HG02759 (cell line): ENCODE measurements at regions not wholly inside any gene's neighbourhood (a gene's known extent, or its start where the extent isn't known, plus 50 kb on each side); places are given as distances from the start of the nearest gene placed in this dataset.
A peak's percentile ranks its signal among the peaks of the same experiment; 100 is the strongest.

Experiments
- ATAC-seq: cut with Tn5 transposase; IDR thresholded peaks from one replicate; pipeline ENCODE4 v1.9.1; 2021; ENCODE audit warnings: mild to moderate bottlenecking, moderate library complexity; ENCODE audit not compliant: unreplicated experiment

- ATAC-seq: no peak
These were observed 1485.1 kb downstream of the EFNA5 start for GRCh38 chr5:106185661-106186081.

- ATAC-seq: no peak
These were observed 1495.8 kb downstream of the EFNA5 start for GRCh38 chr5:106174903-106175302.

GRCh38 chr5:106172681-106173532 lies 1497.8 kb downstream of the EFNA5 start:
- no peak for ATAC-seq

- no peak for ATAC-seq
These were observed 1499.0 kb downstream of the EFNA5 start for GRCh38 chr5:106171708-106172107.

- no peak for ATAC-seq
These were observed 1499.6 kb downstream of the EFNA5 start for GRCh38 chr5:106171132-106171531.

- ATAC-seq: no peak
These were observed 1503.0 kb downstream of the EFNA5 start for GRCh38 chr5:106167766-106168165.

GRCh38 chr5:106163233-106163632 lies 1507.5 kb downstream of the EFNA5 start:
- no peak for ATAC-seq

GRCh38 chr5:106159616-106160015 lies 1511.1 kb downstream of the EFNA5 start:
- ATAC-seq: no peak

GRCh38 chr5:106154280-106154716 lies 1516.4 kb downstream of the EFNA5 start:
- ATAC-seq: no peak

- no peak for ATAC-seq
These were observed 1518.2 kb downstream of the EFNA5 start for GRCh38 chr5:106152569-106152968.

- no peak for ATAC-seq
These were observed 1528.6 kb downstream of the EFNA5 start for GRCh38 chr5:106142116-106142515.

GRCh38 chr5:106140101-106140500 lies 1530.6 kb downstream of the EFNA5 start:
- ATAC-seq: no peak

- ATAC-seq: no peak
These were observed 1534.7 kb downstream of the EFNA5 start for GRCh38 chr5:106136061-106136460.

GRCh38 chr5:106135473-106135872 lies 1535.3 kb downstream of the EFNA5 start:
- ATAC-seq: no peak

- no peak for ATAC-seq
These were observed 1536.2 kb downstream of the EFNA5 start for GRCh38 chr5:106134549-106134948.

GRCh38 chr5:106127985-106128384 lies 1542.8 kb downstream of the EFNA5 start:
- ATAC-seq: peak; percentile 77

GRCh38 chr5:106127341-106127781 lies 1543.4 kb downstream of the EFNA5 start:
- ATAC-seq: no peak

- peak; percentile 94 for ATAC-seq
These were observed 1548.6 kb downstream of the EFNA5 start for GRCh38 chr5:106121972-106122605.

- ATAC-seq: no peak
These were observed 1554.1 kb downstream of the EFNA5 start for GRCh38 chr5:106116682-106117081.

- ATAC-seq: no peak
These were observed 1556.8 kb downstream of the EFNA5 start for GRCh38 chr5:106113922-106114321.

- ATAC-seq: no peak
These were observed 1564.4 kb downstream of the EFNA5 start for GRCh38 chr5:106106384-106106783.

GRCh38 chr5:106097340-106097739 lies 1573.4 kb downstream of the EFNA5 start:
- no peak for ATAC-seq
